NB4 (cell line): ENCODE measurements at regions not wholly inside any gene's neighbourhood (a gene's known extent, or its start where the extent isn't known, plus 50 kb on each side); places are given as distances from the start of the nearest gene placed in this dataset.
"Not testable (repeated sequence)": the region's sequence is repeated elsewhere in the genome, so short reads cannot be mapped to it uniquely, and the experiment has no call there.

Source experiments
- POLR2A ChIP-seq: IDR thresholded peaks from 2 replicates; pipeline ENCODE4 v1.6.1; 2011; ENCODE audit warnings: mild to moderate bottlenecking; ENCODE audit not compliant: insufficient read length; ENCODE audit errors: extremely low read depth
- TF ChIP-seq, protein P1 (sequence below): IDR thresholded peaks from one replicate; pipeline ENCODE4 v1.5.1; 2012; ENCODE audit warnings: low read depth, low read length

DNA sequence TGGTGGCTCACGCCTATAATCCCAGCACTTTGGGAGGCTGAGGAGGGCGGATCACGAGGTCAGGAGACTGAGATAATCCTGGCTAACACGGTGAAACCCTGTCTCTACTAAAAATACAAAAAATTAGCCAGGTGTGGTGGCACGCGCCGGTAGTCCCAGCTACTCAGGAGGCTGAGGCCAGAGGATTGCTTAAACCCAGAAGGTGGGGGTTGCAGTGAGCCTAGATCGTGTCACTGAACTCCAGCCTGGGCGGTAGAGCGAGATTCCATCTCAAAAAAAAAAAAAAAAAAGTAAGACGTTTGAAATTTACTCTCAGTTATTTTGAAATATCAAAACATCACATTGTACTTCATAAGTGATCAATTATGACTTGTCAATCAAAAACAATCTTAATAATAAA is 176.9 kb upstream of the ZNF804A start:
- TF ChIP-seq, protein P1, sequence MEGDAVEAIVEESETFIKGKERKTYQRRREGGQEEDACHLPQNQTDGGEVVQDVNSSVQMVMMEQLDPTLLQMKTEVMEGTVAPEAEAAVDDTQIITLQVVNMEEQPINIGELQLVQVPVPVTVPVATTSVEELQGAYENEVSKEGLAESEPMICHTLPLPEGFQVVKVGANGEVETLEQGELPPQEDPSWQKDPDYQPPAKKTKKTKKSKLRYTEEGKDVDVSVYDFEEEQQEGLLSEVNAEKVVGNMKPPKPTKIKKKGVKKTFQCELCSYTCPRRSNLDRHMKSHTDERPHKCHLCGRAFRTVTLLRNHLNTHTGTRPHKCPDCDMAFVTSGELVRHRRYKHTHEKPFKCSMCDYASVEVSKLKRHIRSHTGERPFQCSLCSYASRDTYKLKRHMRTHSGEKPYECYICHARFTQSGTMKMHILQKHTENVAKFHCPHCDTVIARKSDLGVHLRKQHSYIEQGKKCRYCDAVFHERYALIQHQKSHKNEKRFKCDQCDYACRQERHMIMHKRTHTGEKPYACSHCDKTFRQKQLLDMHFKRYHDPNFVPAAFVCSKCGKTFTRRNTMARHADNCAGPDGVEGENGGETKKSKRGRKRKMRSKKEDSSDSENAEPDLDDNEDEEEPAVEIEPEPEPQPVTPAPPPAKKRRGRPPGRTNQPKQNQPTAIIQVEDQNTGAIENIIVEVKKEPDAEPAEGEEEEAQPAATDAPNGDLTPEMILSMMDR, result not testable (repeated sequence)
- not testable (repeated sequence) for TF ChIP-seq POLR2A
